HL-60/S4 treated with retinoic acid at 250 ng/mL for 4 days and 3 days (cell line): ENCODE measurements at regions not wholly inside any gene's neighbourhood (a gene's known extent, or its start where the extent isn't known, plus 50 kb on each side); places are given as distances from the start of the nearest gene placed in this dataset.
"Not testable (repeated sequence)": the region's sequence is repeated elsewhere in the genome, so short reads cannot be mapped to it uniquely, and the experiment has no call there.

Source experiments
- in situ Hi-C: fragments of 300-500 bp; cut with MboI; formaldehyde crosslinking; loops from 2 replicates; pipeline ENCODE4 v1.7.0; 2022; ENCODE audit warnings: low sequenced_read_pairs

DNA sequence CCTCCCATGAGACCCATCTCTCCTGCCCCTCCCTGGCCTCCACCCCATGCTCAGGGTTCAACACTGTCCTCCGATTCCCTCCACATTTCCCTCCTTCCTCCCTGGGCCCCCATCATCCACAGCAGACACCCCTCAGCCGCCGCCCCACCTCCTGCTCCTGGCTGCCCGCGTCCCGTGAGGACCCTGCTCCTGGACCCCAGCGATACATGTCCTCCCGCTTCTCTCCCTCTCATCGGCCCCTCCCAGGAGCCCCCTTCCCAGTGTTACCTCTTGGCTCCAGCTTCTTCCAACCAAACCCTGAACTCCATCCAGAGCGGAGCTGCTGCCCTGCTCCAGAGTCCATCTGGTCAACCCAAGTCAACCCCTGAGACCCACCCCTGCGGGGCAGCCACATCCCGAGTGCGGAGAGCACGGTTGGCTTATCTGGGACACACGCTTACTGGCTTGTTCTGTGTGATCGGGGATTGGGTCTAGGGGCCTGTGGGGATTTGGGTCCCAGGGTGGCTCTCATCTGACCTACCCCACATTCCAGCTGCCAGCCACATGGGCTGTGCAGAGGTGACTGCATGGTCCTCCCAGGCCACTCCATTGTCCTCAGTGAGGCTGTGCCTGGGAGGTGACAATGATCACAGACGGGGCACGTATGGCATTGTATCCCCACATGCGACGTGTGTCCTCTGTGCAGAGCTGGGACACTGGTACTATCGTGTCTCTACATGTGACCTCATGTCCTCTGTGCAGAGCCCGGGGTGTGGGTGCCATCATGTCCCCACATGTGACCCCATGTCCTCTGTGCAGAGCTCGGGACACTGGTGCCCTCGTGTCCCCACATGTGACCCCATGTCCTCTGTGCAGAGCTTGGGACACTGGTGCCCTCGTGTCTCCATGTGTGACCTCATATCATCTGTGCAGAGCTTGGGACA lies 333.6 kb downstream of the ADGRD1 start:
- in situ Hi-C loops: no loop called here

DNA sequence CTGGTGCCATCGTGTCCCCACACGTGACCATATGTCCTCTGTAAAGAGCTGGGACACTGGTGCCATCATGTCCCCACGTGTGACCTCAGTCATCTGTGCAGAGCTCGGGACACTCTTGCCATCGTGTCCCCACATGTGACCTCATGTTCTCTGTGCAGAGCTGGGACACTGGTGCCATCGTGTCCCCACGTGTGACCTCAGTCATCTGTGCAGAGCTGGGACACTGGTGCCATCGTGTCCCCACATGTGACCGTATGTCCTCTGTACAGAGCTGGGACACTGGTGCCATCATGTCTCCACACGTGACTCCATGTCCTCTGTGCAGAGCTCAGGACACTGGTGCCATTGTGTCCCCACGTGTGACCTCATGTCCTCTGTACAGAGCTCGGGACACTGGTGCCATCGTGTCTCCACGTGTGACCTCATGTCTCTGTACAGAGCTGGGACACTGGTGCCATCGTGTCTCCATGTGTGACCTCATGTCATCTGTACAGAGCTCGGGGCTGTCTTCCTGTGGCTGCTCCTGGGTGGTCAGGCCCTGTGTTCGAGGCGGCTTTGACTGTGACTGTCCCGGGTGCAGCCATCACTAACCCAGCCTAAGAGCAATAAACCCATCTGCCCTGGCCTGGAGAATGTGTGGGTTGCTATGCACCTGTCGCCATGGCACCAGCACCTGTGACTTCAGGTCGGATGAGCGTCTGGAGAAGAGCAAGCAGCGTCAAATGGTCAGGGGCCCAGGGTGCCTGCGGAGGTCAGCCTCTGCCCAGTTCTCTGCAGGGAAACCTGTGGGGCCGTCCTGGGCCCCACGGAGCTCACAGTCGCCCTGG lies 334.4 kb downstream of the ADGRD1 start:
- in situ Hi-C loops: no loop called here

DNA sequence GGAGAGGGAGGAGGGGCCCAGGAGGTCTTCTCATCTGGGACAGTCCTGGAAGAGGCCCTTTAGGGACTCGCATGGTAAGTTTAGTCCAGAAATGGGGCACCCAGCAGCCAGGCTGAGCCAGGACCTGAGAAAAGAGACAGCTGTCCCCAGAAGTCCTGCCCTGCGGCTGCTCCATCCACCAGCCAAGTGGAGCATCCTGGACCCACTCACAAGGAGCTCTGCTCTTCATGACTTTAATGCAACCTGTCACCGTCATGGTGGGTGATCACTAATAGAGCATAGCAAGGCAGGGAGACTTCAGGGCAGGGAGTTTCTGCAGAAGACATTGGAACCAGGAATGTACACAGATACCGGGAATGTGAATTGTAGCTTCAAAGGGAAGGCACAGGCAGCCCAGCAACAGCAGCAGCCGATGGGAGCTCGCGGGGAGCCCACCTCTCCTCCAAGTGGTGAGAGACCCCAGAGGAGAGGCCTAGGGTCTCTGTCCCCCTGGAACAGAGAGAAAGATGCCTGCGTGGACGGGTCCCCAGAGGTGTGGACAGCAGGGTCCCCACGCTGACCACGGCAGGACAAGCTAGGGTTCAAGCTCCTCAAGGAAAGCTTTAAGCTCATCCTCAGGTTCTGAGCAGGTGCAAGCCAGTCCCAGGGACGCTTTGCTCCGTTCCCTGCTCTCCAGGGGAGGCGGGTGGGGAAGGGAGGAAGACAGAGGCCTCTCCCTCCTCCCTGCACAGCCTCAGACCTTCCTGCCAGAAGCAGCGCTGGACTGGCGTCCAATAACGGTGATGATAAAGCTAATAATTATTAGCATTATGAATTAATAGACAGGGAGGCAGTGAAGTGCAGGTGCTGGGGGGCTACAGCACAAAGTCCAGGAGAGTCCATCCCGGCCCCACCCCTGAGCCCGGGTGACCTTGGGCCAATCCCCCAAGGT lies 335.3 kb downstream of the ADGRD1 start:
- in situ Hi-C loops: not testable (repeated sequence)

- in situ Hi-C loops: not testable (repeated sequence)
Observed at GRCh38 chr12:131289807-131290206, 336.1 kb downstream of the ADGRD1 start.

DNA sequence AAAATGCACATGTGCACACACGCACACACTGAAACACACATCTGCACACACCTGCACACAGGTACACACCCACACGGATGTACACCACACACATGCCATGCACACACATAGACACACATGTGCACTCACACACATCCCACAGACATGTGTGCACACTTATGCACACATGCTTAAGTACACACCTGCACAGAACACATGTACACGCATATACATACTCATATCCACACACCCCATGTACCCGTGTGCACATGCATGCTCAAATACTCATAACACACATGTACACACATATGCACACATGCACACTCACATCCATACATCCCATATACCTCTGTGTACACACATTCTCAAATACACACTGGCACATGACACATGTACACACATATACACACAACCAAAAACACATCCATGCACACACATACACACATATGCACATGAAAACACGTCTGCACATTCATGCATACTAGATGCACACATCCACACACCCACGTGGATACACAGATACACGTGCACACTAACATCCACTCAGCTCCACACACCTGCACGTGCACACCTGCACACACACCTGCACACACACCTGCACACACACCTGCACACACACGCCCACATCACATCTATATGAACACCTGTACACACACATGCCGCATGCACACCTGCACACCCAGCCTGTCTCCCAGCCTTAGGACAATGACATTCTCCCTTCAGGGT lies 336.7 kb downstream of the ADGRD1 start:
- in situ Hi-C loops: no loop called here

DNA sequence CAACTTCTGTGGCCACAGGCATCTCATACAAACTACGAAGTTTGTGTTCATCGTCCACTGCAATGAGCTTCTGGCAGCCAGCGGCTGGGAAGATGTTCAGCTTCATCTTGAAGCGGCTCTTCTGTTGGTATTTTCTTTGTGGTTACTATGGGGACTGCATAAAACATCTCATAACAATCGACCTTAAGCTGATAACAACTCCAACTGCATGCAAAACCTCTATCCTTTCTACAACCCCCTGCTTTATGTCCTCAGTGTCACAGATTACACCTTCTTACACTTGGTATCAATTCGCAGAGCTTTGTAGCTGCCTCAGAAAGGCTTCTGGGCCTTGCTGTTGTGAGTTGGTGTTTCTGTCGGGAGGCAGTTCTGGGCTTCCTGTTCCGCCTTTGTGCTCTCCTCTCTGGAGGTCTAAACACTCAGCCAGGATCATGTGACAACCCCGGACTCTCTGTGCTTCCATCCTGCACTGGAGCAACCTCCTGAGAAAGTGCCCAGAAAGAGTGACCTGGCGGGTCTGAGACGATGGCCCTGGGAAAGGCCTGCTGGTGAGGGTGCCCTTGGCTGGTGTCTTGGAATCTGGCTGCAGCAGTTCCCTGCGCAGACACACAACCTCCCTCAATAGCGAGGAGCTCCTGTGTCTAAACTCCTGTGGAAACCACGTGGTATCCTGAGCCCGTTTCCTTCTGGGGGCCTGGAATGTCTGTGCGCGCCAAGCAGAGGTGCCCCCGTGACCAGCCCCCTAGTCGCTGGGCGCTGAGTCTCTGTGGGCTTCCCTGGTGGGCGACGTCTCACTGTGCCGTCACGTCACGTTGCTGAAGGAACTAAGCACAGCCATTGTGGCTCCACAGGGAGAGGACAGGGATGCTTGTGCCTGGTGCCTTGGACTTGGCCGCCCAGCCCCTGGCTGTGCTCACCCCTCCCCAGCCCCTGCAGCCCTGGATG lies 339.6 kb downstream of the ADGRD1 start:
- in situ Hi-C loops: not testable (repeated sequence)

DNA sequence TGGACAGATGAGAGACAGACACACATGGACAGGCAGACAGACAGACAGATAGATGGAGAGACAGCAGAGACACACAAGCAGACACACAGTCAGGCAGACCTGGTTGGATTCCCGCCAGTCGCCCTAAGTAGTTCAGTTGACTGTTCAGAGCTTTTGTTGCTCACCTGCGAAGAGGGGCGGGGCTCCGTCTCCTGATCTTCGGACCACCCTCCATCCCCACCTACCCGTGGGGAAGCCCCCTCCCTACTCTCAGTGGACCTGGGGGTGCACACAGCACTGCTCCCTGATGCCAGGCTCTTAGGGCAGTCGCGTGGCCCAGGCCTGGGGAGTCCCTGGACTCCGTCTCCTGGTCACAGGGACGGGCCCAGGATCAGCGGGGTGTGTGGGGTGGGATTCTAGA lies 341.0 kb downstream of the ADGRD1 start:
- in situ Hi-C loops: not testable (repeated sequence)

DNA sequence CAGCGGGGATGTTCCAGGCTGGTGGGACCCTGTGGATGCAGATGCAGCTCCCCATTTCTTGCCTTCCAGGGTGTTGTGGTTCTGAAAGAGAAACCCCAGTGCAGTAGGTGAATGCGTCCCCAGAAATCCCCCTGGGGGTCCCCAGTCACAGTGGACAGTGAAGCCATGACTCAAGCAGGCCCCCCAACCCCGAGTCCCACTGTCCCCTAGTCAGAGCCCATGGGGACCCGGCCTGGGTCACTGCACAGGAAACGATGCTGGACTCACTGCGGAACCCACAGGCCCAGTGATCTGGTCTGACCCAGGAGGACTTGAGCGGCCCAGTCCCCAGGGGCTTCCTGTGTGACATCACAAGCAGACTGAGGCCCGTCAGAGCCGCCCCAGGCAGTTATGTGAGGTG lies 341.4 kb downstream of the ADGRD1 start:
- in situ Hi-C loops: not testable (repeated sequence)

DNA sequence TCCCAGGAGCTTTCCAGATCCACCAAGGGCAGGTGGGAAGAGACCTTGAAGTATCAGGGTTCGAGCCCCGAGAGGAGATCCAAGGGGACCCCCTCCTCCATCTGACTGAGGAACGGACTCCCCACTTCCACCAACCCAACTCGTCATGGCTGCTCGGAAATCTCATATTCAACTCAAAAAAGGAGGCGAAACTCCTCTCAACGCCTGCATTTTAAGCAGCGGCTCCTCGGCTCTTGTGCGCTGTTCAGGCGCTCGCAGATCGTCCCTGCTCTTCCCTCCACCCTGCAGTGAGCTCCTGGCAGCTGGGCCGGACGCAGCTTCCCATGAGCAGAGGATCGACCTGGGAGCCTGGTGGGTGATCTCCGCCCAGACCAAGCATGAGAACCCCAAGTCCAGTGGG lies 341.9 kb downstream of the ADGRD1 start:
- in situ Hi-C loops: not testable (repeated sequence)

DNA sequence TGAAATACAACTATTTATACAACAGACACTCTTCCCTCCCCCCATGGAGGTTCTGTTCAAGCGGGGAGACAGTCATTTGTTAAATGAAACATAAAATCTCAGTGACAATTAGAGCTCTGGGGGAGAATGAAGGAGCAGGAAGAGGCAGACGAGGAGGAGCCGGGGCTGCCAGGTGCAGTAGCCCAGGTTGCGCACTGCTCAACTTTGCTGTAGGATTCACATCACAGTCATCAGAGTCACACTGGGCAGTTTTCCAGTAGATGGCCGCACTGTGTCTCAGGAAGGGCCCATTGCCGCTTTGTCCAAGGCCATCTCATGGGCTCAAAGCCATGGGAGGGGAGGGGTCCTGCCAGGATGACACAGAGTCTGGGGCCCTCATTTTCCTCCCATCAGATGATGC lies 342.4 kb downstream of the ADGRD1 start:
- in situ Hi-C loops: not testable (repeated sequence)

- in situ Hi-C loops: not testable (repeated sequence)
Observed at GRCh38 chr12:131296651-131297050, 342.9 kb downstream of the ADGRD1 start.

- in situ Hi-C loops: not testable (repeated sequence)
Observed at GRCh38 chr12:131298526-131299369, 345.0 kb downstream of the ADGRD1 start.

DNA sequence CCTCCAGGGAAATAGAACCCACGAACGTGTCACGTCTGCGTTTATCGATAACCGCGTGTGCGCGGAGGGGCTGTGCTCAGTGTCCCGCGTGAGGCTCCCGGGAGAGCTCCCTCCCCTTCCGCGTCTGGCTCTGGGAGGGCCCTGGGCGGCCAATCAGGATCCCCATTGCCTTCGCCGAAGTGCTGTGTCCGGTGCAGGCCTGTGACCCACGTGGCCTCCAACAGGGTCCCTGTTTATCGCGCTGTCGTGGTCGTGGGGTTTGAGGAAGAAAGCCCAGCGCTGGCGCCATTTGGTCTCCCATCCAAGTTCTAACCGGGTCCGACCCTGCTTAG lies 345.6 kb downstream of the ADGRD1 start:
- in situ Hi-C loops: not testable (repeated sequence)

- in situ Hi-C loops: not testable (repeated sequence)
Observed at GRCh38 chr12:131303576-131303975, 349.9 kb downstream of the ADGRD1 start.

DNA sequence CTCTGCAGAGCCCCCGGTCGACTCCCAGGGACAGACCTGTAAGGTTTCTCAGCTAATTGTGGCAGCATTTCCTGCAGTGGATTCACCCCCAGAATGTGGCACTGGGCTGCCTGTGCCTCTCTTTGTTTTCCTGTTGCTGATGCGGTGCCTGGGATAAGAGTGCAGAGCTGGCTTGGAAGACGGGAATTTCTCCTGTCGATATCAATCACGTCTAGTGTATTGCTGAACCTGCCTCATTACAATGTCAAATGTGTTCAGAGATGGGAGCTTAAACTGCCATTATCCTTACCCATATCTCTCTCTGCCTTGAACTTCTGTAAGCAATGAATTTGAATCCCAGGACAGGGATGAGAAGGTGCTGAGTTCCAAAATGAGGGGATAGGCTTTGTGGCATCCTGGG lies 350.9 kb downstream of the ADGRD1 start:
- in situ Hi-C loops: not testable (repeated sequence)

DNA sequence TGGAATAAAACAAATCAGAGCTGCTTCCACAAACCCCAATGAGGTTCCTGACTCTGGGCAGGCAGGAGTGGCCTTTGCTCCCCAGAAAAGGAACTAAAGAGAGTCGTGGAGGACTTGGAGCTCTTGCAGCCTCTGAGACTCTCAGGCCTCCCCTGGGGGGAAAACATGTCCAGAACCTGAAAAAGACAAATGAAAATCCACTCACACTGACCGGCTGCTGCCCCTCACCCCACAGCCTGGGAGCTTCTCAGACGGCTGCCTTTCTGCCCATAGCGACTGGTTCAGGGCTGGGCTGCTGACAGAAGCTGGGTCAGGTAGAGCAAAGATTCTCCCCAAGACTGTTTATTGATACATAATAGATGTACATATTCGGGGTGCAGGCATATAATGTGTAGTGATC lies 356.0 kb downstream of the ADGRD1 start:
- in situ Hi-C loops: no loop called here

DNA sequence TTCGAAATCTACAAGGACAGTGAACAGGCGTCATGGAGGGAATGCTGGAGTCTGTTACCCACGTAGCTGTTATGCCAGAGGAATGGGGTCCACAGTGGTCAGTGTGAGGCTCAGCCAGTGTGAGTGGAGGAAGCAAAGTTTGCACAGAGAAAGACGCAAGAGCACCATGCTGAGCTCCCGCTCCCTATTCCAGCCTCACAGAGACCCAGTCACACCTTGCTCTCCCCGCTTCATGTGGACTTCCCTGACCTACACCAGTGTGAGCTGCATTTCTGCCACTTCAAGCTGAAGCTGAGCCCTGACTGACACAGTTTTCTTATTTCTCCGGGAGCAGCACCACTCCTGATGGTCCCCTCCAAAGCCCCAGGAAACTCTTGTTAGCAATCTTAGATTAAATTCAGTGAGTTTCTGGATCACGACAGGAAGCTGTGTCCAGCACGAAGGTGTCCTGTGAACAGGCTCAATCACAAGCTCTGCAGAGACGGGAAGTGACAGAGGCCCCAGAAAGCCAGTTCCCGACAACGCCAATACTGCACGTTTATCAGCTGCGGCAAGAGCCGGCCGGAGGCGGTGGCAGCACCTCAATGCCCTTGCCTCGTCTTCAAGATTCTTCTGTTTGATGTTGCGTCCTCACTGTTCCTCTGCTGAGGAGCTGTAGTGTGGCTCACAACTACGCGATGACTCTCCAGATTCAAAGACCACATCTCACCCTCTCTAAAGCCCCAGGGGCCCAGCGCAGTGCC lies 356.7 kb downstream of the ADGRD1 start:
- in situ Hi-C loops: not testable (repeated sequence)
